Gastrocnemius medialis (tissue), 4 donors: ENCODE measurements at regions not wholly inside any gene's neighbourhood (a gene's known extent, or its start where the extent isn't known, plus 50 kb on each side); places are given as distances from the start of the nearest gene placed in this dataset.

Experiments
- POLR2A ChIP-seq, 2 donors: fragments of 450-650 bp; IDR thresholded peaks; one replicate each; pipeline ENCODE4 v1.6.1; 2017; ENCODE audit warnings: antibody characterized with exemption in 2 of 2, mild to moderate bottlenecking in 2 of 2, moderate library complexity in 2 of 2
- TF ChIP-seq, protein P1 (sequence below), 5 experiments: fragments of 450-650 bp in 3 of 5; fragments of 200-600 bp in 2 of 5; sonication (generic) in 2 of 5; IDR thresholded peaks in 4 of 5; conservative IDR thresholded peaks in 1 of 5; 1 replicate in 4 of 5; 2 replicates in 1 of 5; pipeline ENCODE4 v1.5.1; 2016 to 2019; ENCODE audit warnings: antibody characterized with exemption in 5 of 5, mild to moderate bottlenecking in 3 of 5, moderate library complexity in 3 of 5

DNA sequence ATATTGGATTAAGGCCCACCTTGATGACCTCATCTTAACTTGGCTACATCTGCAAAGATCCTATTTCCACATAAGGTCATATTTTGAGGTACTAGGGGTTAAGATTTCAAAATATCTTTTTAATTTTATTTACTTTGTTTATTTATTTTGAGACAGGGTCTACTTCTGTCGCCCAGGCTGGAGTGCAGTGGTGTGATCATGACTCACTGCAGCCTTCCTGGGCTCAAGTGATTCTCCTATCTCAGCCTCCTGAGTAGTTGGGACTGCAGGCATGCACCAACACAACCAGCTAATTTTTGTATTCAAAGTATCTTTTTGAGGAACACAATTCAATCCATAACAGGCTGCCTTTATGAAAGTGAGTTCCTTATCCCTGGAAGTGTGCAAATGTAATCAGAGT, 212.3 kb downstream of the PALM2AKAP2 start:
- TF ChIP-seq, protein P1, sequence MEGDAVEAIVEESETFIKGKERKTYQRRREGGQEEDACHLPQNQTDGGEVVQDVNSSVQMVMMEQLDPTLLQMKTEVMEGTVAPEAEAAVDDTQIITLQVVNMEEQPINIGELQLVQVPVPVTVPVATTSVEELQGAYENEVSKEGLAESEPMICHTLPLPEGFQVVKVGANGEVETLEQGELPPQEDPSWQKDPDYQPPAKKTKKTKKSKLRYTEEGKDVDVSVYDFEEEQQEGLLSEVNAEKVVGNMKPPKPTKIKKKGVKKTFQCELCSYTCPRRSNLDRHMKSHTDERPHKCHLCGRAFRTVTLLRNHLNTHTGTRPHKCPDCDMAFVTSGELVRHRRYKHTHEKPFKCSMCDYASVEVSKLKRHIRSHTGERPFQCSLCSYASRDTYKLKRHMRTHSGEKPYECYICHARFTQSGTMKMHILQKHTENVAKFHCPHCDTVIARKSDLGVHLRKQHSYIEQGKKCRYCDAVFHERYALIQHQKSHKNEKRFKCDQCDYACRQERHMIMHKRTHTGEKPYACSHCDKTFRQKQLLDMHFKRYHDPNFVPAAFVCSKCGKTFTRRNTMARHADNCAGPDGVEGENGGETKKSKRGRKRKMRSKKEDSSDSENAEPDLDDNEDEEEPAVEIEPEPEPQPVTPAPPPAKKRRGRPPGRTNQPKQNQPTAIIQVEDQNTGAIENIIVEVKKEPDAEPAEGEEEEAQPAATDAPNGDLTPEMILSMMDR (IDR thresholded peaks at IDR 0.05 in 4 of 5, conservative IDR thresholded peaks at IDR 0.05 in 1 of 5), result no peak
- TF ChIP-seq POLR2A (IDR thresholded peaks at IDR 0.05), result no peak
